GM19324 (cell line): ENCODE measurements at regions not wholly inside any gene's neighbourhood (a gene's known extent, or its start where the extent isn't known, plus 50 kb on each side); places are given as distances from the start of the nearest gene placed in this dataset.

ENCODE experiments used
- ATAC-seq: cut with Tn5 transposase; IDR thresholded peaks from one replicate; pipeline ENCODE4 v1.9.1; 2021; ENCODE audit warnings: mild to moderate bottlenecking, moderate library complexity; ENCODE audit not compliant: unreplicated experiment, low FRiP score

GRCh38 chr15:85305050-85305449, 75.4 kb upstream of the AKAP13 start:
- ATAC-seq: no peak

DNA sequence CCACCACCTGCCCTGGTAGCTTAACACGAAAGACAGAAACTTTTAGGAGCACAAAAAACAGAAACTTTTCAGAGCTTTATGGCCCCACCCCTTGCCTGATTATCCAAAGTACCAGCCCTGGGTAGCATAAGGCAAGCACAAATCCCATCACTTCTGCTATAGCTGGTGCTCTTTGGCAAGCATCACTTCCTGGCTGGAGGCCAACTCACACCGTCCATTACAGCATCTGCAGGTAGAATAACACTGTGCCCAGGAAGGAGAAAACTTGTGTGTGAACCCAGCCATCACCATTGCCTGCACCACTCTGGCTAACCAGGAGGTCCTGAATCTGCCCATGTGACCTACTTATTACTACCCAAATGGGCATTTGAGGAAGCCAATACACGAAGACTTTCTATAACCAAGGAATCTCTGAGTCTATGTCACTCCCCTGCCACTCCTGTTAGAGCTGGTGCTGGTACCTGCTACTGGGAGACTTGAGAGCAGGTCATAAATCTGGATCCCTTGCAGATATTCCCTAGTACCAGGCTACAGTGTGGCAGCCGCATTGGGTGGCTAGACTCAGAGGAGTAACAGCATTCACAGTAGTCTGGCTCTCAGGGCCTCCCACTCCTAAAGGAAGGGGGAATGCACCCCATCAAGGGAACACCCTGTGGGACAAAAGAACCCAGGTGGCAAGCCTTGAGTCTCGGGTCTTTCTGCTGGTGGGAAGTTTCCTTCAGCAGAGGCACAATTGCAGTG, 73.3 kb upstream of the AKAP13 start:
- ATAC-seq: no peak

DNA sequence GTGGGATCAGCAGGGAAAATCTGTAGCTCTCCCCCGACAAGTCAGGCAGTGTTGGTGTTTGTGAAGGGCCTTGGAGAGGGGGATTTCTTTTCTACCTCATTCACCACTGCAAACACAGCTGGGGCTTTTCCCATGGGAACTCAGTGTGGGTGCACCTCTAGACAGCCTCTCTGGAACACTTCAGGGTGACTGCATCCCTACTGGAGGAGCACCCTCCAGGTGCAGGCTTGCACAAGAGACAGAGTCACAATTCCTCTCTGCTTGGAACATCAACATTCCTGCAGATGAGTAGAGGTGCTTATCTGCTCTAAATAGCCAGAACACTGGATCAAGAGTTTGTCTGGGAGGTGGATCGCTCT, 72.7 kb upstream of the AKAP13 start:
- ATAC-seq: no peak

DNA sequence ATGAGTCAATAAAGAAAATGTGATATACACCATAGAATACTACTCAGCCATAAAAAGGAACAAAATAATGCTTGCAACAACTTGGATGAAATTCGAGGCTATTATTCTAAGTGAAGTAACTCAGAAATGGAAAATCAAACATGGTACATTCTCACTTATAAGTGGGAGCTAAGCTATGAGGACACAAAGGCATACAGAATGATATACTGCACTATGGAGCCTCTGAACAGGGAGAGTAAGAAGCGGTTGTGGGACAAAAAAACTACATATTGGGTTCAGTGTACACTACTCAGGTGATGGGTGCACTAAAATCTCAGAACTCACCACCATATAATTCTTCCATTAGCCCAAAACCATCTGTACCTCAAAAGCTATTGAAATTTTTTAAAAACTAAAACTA, 68.8 kb upstream of the AKAP13 start:
- no peak for ATAC-seq

- ATAC-seq: no peak
Observed at GRCh38 chr15:85312486-85312885, 67.9 kb upstream of the AKAP13 start.

DNA sequence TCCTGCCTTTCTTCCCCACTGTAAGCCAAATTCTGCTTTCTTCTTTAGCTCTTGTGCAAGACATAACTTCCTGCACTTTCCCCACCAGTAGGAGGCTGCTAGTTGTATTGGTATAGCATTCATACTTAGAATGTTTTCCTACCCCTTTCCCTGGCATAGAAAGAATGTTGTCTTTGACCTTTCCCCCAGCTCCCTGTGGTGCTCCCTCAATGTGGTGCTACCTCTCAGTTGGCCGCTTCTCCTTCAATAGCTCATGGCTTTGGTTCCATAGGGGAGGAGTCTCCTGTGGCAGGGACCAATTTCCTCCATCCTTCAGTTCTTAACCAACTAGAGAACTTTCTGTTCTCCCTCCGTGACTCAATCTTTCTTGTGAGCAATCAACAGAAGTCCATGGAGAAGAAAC, 67.5 kb upstream of the AKAP13 start:
- ATAC-seq: no peak

DNA sequence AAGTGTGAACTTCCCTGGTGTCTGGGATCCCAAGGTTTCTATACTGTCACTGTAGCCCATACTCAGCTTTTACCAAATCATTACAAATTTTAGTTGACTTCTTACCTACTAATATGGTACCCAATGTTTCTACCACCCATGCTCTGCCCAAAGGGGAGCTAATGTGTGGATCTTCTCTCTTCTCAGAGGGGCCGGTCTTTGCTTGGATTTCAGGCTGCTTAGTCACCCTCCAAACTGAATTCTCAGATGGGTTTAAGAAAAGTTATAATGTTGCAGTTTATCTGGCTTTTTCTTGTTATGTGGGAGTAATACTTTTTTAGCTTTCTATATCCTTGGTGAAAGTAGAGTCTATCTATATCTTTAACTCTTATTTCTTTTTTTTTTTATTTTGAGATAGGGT, 67.1 kb upstream of the AKAP13 start:
- ATAC-seq: no peak

GRCh38 chr15:85314146-85314545, 66.3 kb upstream of the AKAP13 start:
- no peak for ATAC-seq

- ATAC-seq: no peak
Observed at GRCh38 chr15:85314633-85315032, 65.8 kb upstream of the AKAP13 start.

DNA sequence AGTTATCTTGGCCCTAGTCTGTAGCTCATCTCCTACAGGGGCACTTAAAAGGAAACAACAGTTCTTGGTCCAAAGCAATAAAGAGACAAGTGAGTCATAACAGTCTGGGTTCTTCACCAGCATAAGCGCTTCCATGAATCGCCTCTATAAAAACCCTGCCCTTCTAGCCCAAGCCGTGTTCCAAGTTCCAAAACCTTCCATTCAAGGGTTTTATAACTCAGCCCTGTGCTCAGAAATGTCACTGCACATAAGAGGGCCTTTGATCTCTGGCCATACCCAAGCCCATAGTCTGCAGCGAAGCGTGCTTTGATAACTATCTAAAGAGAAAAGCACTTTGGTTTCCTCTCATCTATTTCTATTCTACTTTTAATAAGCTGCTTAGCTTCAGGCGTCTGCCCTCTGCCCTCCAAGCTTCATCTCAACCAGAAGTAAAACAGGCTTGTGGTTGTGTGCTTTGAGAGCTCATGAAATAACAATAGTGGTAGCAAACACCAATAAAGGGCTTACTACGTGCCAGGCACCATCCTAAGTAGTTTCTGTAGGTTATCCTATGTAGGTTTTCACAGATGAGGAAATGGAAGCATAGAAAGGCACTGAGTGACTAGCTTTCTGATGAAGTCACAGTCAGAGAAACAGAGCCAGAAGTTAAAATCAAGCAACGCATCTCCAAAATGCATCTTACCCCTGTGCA, 64.0 kb upstream of the AKAP13 start:
- ATAC-seq: no peak

GRCh38 chr15:85318048-85318731, 62.2 kb upstream of the AKAP13 start:
- ATAC-seq: peak; percentile 56

- no peak for ATAC-seq
Observed at GRCh38 chr15:85318732-85319076, 61.7 kb upstream of the AKAP13 start.

GRCh38 chr15:85324202-85324601, 56.2 kb upstream of the AKAP13 start:
- no peak for ATAC-seq

GRCh38 chr15:85325834-85326233, 54.6 kb upstream of the AKAP13 start:
- no peak for ATAC-seq

DNA sequence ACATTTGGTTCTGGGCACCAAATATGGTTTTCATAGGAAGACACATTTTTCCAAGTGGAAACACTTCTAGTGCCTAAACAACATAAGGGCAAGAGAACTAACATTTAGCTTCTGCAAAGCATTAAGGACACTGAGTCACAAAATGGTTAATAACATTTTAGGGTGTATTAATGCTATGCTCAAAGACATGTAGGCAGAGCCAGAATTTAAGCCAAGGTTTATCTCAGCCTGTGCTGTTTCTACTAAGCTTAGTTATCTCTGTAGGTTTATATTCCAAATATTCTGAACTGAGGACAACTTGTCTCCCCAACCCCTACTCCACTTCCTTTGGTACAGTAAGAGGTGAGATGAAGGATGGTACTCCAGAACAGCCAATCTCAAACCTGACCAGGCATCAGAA, 54.1 kb upstream of the AKAP13 start:
- no peak for ATAC-seq

- no peak for ATAC-seq
Observed at GRCh38 chr15:85327820-85328219, 52.6 kb upstream of the AKAP13 start.

- peak; percentile 61 for ATAC-seq
Observed at GRCh38 chr15:85329561-85330422, 50.6 kb upstream of the AKAP13 start.
